ENCODE measurements at regions not wholly inside any gene's neighbourhood (a gene's known extent, or its start where the extent isn't known, plus 50 kb on each side); places are given as distances from the start of the nearest gene placed in this dataset.

- TF ChIP-seq REST (IDR thresholded peaks at IDR 0.05; ENCODE audit: low read depth): no peak
These were observed 70.5 kb downstream of the CD2 start (continued) for GRCh38 chr1:116824631-116825206.

GRCh38 chr1:116825207-116825719, 71.0 kb downstream of the CD2 start:
- intact Hi-C loops (cut with micrococcal nuclease): no loop called here
- Histone ChIP-seq H3K36me3 (ENCODE audit: control insufficient read depth in 1 of 2, insufficient read depth in 2 of 2, low read length in 2 of 2) (no peaks in the 10 kb centered on the region), H3K4me3 (replicated peaks in 1 of 2; ENCODE audit: low read depth in 1 of 2, low read length in 2 of 2) (no peak overlapping the region), H3K9ac (ENCODE audit: low read length) (no peak overlapping the region), H3K4me1 (ENCODE audit: control insufficient read depth in 1 of 2, insufficient read depth in 2 of 2, low read length in 2 of 2) (peaks cover 0 to 11% of the 10 kb centered on the region in 2 experiments; a peak in 2 of 4 replicates), H3K4me2 (ENCODE audit: low read length) (no peak overlapping the region), H3K9me2 (ENCODE audit: insufficient read depth) (no peaks in the 10 kb centered on the region), H2AFZ (ENCODE audit: low read depth, low read length, poor library complexity, severe bottlenecking) (no peak overlapping the region), H3K27me3 (ENCODE audit: insufficient read depth, low read length) (no peaks in the 10 kb centered on the region), H3K79me2 (ENCODE audit: insufficient read depth, low read length) (no peaks in the 10 kb centered on the region), H3K9me3 (ENCODE audit: control insufficient read depth in 1 of 2, insufficient read depth in 1 of 2, low read depth in 1 of 2, low read length in 2 of 2) (no peaks in the 10 kb centered on the region), H3K27ac (ENCODE audit: low read depth, low read length) (no peak overlapping the region), H4K20me1 (ENCODE audit: insufficient read depth) (no peaks in the 10 kb centered on the region)
- TF ChIP-seq SIN3A (IDR thresholded peaks at IDR 0.05; ENCODE audit: low read depth): no peak
- DNase-seq (ENCODE audit: low read depth, low spot score) (no peak), ATAC-seq (no peak)
- CTCF ChIA-PET: no interaction called here
- RAD21 ChIA-PET (ENCODE audit: low non-redundant PET in 1 of 2, low total read pairs in 2 of 2, uncharacterized antibody in 2 of 2, unreplicated experiment in 2 of 2): no interaction called here
- POLR2A ChIA-PET: no interaction called here
- BruUV-seq (replicated peaks): no TSS peak
